GM12878 (cell line): ENCODE measurements at regions not wholly inside any gene's neighbourhood (a gene's known extent, or its start where the extent isn't known, plus 50 kb on each side); places are given as distances from the start of the nearest gene placed in this dataset.

ENCODE experiments used
- ATAC-seq: fragments of 200-7000 bp; cut with Tn5 transposase; 3 replicates; pipeline ENCODE4 v1.9.1; 2020; ENCODE audit warnings: mild to moderate bottlenecking, moderate library complexity
- BruUV-seq: library from RNA; stranded (reverse); fragments of 400-500 nt; replicated peaks from 2 replicates; lab custom pipeline; 2021; lab: Mats Ljungman, UMichigan
- CTCF ChIA-PET: fragments of 300-600 bp; sonication (Branson Sonifier 250); formaldehyde crosslinking; extraction: SDS; loops from one replicate; lab custom pipeline; 2021; ENCODE audit warnings: inconsistent platforms; lab: Yijun Ruan, JAX
- POLR2A ChIA-PET: fragments of 350-600 bp; formaldehyde crosslinking; extraction: SDS; loops from one replicate; lab custom pipeline; 2021; ENCODE audit warnings: inconsistent platforms; lab: Charles Lee
- RAD21 ChIA-PET: fragments of 300-600 bp; sonication (Branson Sonifier 250); formaldehyde crosslinking; loops from one replicate; lab custom pipeline; 2023; ENCODE audit warnings: antibody characterized with exemption; ENCODE audit not compliant: unreplicated experiment; lab: Charles Lee
- SMC1A ChIA-PET: fragments of 300-600 bp; sonication (Branson Sonifier 250); formaldehyde crosslinking; loops from one replicate; lab custom pipeline; 2023; ENCODE audit not compliant: unreplicated experiment, uncharacterized antibody; lab: Charles Lee
- DNase-seq: peaks from one replicate; pipeline ENCODE4 v3.0.0-alpha.2; 2011; ENCODE audit warnings: low read depth, low spot score
- FAIRE-seq: peaks from 3 replicates; lab custom pipeline; 2011; peaks lifted over from hg19 to GRCh38; lab: Jason Lieb, UNC
- H2AFZ ChIP-seq: 2 replicates; pipeline ENCODE4 v1.6.0; 2011; ENCODE audit warnings: low read depth, low read length, control low read depth; ENCODE audit not compliant: control insufficient read depth
- H3K27ac ChIP-seq: 2 replicates; pipeline ENCODE4 v1.5.1; 2011; ENCODE audit warnings: control low read depth; ENCODE audit not compliant: control insufficient read depth, insufficient read depth
- H3K27me3 ChIP-seq, 2 experiments: replicated peaks in 1 of 2; 2 replicates each; pipeline versions ENCODE4 v1.6.0 to v1.6.1; 2011; ENCODE audit warnings: low read length in 1 of 2; ENCODE audit not compliant: control insufficient read depth in 2 of 2, insufficient read depth in 2 of 2
- H3K36me3 ChIP-seq, 2 experiments: 2 replicates each; pipeline ENCODE4 v1.5.1; 2011; ENCODE audit warnings: low read length in 1 of 2; ENCODE audit not compliant: control insufficient read depth in 2 of 2, insufficient read depth in 2 of 2
- H3K4me1 ChIP-seq: 2 replicates; pipeline ENCODE4 v1.6.1; 2011; ENCODE audit warnings: mild to moderate bottlenecking, low read length, moderate library complexity, mixed read lengths; ENCODE audit not compliant: control insufficient read depth, insufficient read depth
- H3K4me2 ChIP-seq: 2 replicates; pipeline ENCODE4 v1.6.0; 2011; ENCODE audit warnings: control low read depth; ENCODE audit not compliant: control insufficient read depth, insufficient read depth
- H3K4me3 ChIP-seq: fragments of 200-600 bp; sonication (generic); 2 replicates; pipeline ENCODE4 v1.5.1; 2016
- H3K79me2 ChIP-seq: 2 replicates; pipeline ENCODE4 v1.6.0; 2011; ENCODE audit warnings: low read length; ENCODE audit not compliant: control insufficient read depth, insufficient read depth
- H3K9ac ChIP-seq: 2 replicates; pipeline ENCODE4 v1.8.0; 2011; ENCODE audit warnings: low read length, control low read depth, mixed read lengths; ENCODE audit not compliant: control insufficient read depth, insufficient read depth
- H3K9me3 ChIP-seq: replicated peaks from 3 replicates; pipeline ENCODE4 v1.5.1; 2011; ENCODE audit warnings: mild to moderate bottlenecking, low read length; ENCODE audit not compliant: control insufficient read depth, insufficient read depth
- H4K20me1 ChIP-seq: 2 replicates; pipeline ENCODE4 v1.6.0; 2011; ENCODE audit not compliant: control insufficient read depth, insufficient read depth
- ATF2 ChIP-seq: IDR thresholded peaks from 2 replicates; pipeline ENCODE4 v1.6.1; 2012; ENCODE audit warnings: low read length, inconsistent platforms
- FOXM1 ChIP-seq: IDR thresholded peaks from 2 replicates; pipeline ENCODE4 v1.6.1; 2012; ENCODE audit warnings: low read depth, mild to moderate bottlenecking, inconsistent platforms, low read length, moderate library complexity
- IRF4 ChIP-seq: IDR thresholded peaks from 2 replicates; pipeline ENCODE4 v1.6.1; 2011; ENCODE audit warnings: low read depth, low read length
- JUND ChIP-seq: IDR thresholded peaks from 2 replicates; pipeline ENCODE4 v1.6.1; 2012; ENCODE audit warnings: low read depth, mild to moderate bottlenecking, low read length, improper control_type of control experiment, moderate library complexity
- NBN ChIP-seq: fragments of 450-650 bp; IDR thresholded peaks from 2 replicates; pipeline ENCODE4 v1.6.1; 2016
- NR2F1 ChIP-seq: fragments of 450-650 bp; conservative IDR thresholded peaks from 2 replicates; pipeline ENCODE4 v1.6.1; 2017; ENCODE audit warnings: mild to moderate bottlenecking
- RELA ChIP-seq: fragments of 450-650 bp; IDR thresholded peaks from 2 replicates; pipeline ENCODE4 v1.8.0; 2014; ENCODE audit warnings: borderline replicate concordance; ENCODE audit not compliant: partially characterized antibody
- TCF3 ChIP-seq: IDR thresholded peaks from 2 replicates; pipeline ENCODE4 v1.6.1; 2012; ENCODE audit warnings: low read depth, mild to moderate bottlenecking, low read length, borderline replicate concordance; ENCODE audit not compliant: insufficient read depth
- WGBS: methylation state at CpG from one replicate; pipeline ENCODE4 v1.1.6; 2016; ENCODE audit warnings: low lambda C conversion rate; ENCODE audit not compliant: insufficient replicate concordance, insufficient coverage; ENCODE audit errors: missing lambda C conversion rate; 5-methylcytosine and 5-hydroxymethylcytosine counted together
- in situ Hi-C: fragments of 300-500 bp; cut with MboI; formaldehyde crosslinking; loops from 9 replicates; pipeline ENCODE4 v1.14.3; 2018; ENCODE audit warnings: mixed read lengths
- intact Hi-C: fragments of 100-400 bp; cut with micrococcal nuclease; formaldehyde crosslinking; loops from one replicate; pipeline ENCODE4 v1.14.2; 2022; ENCODE audit not compliant: unreplicated experiment

- intact Hi-C loops, result no loop called here
- no peak for TF ChIP-seq NBN
- TF ChIP-seq NR2F1, result no peak
- TF ChIP-seq RELA, result no peak
- no peak for TF ChIP-seq ATF2
- TF ChIP-seq IRF4, result no peak
- no peak for TF ChIP-seq FOXM1
- no peak for TF ChIP-seq TCF3
- no peak for TF ChIP-seq JUND
- TF ChIP-seq, all 136 proteins: peak for 0
- Histone ChIP-seq H3K9me3 (no peaks in the 10 kb centered on the region; the same call in 1 of the 3 replicates), H3K36me3 (no peaks in the 10 kb centered on the region), H3K4me2 (no peak overlapping the region), H3K79me2 (no peaks in the 10 kb centered on the region), H3K4me3 (no peak overlapping the region), H3K27me3 (no peaks in the 10 kb centered on the region), H3K4me1 (no peaks in the 10 kb centered on the region), H3K9ac (no peak overlapping the region), H3K27ac (no peak overlapping the region), H2AFZ (no peak overlapping the region), H4K20me1 (no peaks in the 10 kb centered on the region)
- FAIRE-seq (no peak), ATAC-seq (no peak), DNase-seq (no peak)
- WGBS, result 64% methylated on average over 4 of the region's 4 CpGs
- in situ Hi-C loops, result no loop called here
- RAD21 ChIA-PET, result no interaction called here
- BruUV-seq, result no TSS peak
- CTCF ChIA-PET, result interaction anchor here (0.6 kb wide), 1 partner anchor 237 kb away, joined by 5 read pairs; no protein-coding TSS in a partner anchor
- SMC1A ChIA-PET, result no interaction called here
- POLR2A ChIA-PET, result no interaction called here
These were observed 181.5 kb downstream of the VRK1 start for GRCh38 chr14:96978525-96979272.
